ENCODE measurements at regions not wholly inside any gene's neighbourhood (a gene's known extent, or its start where the extent isn't known, plus 50 kb on each side); places are given as distances from the start of the nearest gene placed in this dataset.
"Not testable (repeated sequence)": the region's sequence is repeated elsewhere in the genome, so short reads cannot be mapped to it uniquely, and the experiment has no call there.

- peak overlapping the region in 1 of 2 donors; percentile 60 for H3K27ac Mint-ChIP-seq
- not testable (repeated sequence) for H3K36me3 Mint-ChIP-seq; ATAC-seq; H3K9me3 Mint-ChIP-seq; DNase-seq (ENCODE audit: low spot score in 2 of 2)
Measured at GRCh38 chr18:5830902-5831301, 64.4 kb downstream of the TMEM200C start.

- no peaks in the 10 kb centered on the region for H3K36me3 Mint-ChIP-seq
- H3K9me3 Mint-ChIP-seq = no peaks in the 10 kb centered on the region
- DNase-seq (ENCODE audit: low spot score in 2 of 2) = no peak
- H3K27ac Mint-ChIP-seq = no peak overlapping the region
- ATAC-seq = no peak
Measured at GRCh38 chr18:5828913-5829312, 66.4 kb downstream of the TMEM200C start.

- DNase-seq (ENCODE audit: low spot score in 2 of 2) (no peak), ATAC-seq (no peak)
- no peak overlapping the region for H3K27ac Mint-ChIP-seq
- H3K9me3 Mint-ChIP-seq = no peaks in the 10 kb centered on the region
- H3K36me3 Mint-ChIP-seq = no peaks in the 10 kb centered on the region
Measured at GRCh38 chr18:5825663-5826062, 69.7 kb downstream of the TMEM200C start.

GRCh38 chr18:5824370-5824984 lies 70.8 kb downstream of the TMEM200C start:
- Mint-ChIP-seq H3K36me3 (no peaks in the 10 kb centered on the region), H3K9me3 (no peaks in the 10 kb centered on the region), H3K27ac (no peak overlapping the region)
- no peak for ATAC-seq
- no peak for DNase-seq (ENCODE audit: low spot score in 2 of 2)

GRCh38 chr18:5817816-5818215 lies 77.5 kb downstream of the TMEM200C start:
- ATAC-seq = no peak
- no peaks in the 10 kb centered on the region for H3K9me3 Mint-ChIP-seq

GRCh38 chr18:5806860-5807259 lies 88.5 kb downstream of the TMEM200C start:
- Mint-ChIP-seq H3K36me3 (peaks cover 22% of the 10 kb centered on the region in 2 donors), H3K27ac (no peak overlapping the region), H3K9me3 (peaks cover 19 to 25% of the 10 kb centered on the region in 2 donors)
- ATAC-seq (no peak), DNase-seq (ENCODE audit: low spot score in 2 of 2) (no peak)

More at GRCh38 chr18:5817816-5818215, 77.5 kb downstream of the TMEM200C start:
- no peak for DNase-seq (ENCODE audit: low spot score in 2 of 2)
- Mint-ChIP-seq H3K36me3 (no peaks in the 10 kb centered on the region), H3K27ac (no peak overlapping the region)

GRCh38 chr18:5787936-5788335 lies 107.4 kb downstream of the TMEM200C start:
- DNase-seq (ENCODE audit: low spot score in 2 of 2) = no peak
- H3K27ac Mint-ChIP-seq = peak overlapping the region in 1 of 2 donors; percentile 50
- H3K36me3 Mint-ChIP-seq = peaks cover 0 to 5% of the 10 kb centered on the region in 2 donors
- H3K9me3 Mint-ChIP-seq = peaks cover 6 to 11% of the 10 kb centered on the region in 2 donors
- ATAC-seq = no peak

- no peak for DNase-seq (ENCODE audit: low spot score in 2 of 2)
- no peak overlapping the region for H3K27ac Mint-ChIP-seq
- peaks cover 0 to 5% of the 10 kb centered on the region in 2 donors for H3K9me3 Mint-ChIP-seq
- ATAC-seq = no peak
- no peaks in the 10 kb centered on the region for H3K36me3 Mint-ChIP-seq
Measured at GRCh38 chr18:5779922-5780321, 115.4 kb downstream of the TMEM200C start.

- DNase-seq (ENCODE audit: low spot score in 2 of 2) (no peak), ATAC-seq (no peak)
- Mint-ChIP-seq H3K27ac (no peak overlapping the region), H3K9me3 (no peaks in the 10 kb centered on the region), H3K36me3 (no peaks in the 10 kb centered on the region)
Measured at GRCh38 chr18:5772306-5773105, 122.8 kb downstream of the TMEM200C start.

- Mint-ChIP-seq H3K9me3 (no peaks in the 10 kb centered on the region), H3K27ac (no peak overlapping the region), H3K36me3 (no peaks in the 10 kb centered on the region)
- no peak for DNase-seq (ENCODE audit: low spot score in 2 of 2)
- ATAC-seq = no peak
Measured at GRCh38 chr18:5771343-5771742, 124.0 kb downstream of the TMEM200C start.

- Mint-ChIP-seq H3K9me3 (no peaks in the 10 kb centered on the region), H3K27ac (no peak overlapping the region), H3K36me3 (no peaks in the 10 kb centered on the region)
- no peak for ATAC-seq
- DNase-seq (ENCODE audit: low spot score in 2 of 2) = no peak
Measured at GRCh38 chr18:5770176-5770575, 125.1 kb downstream of the TMEM200C start.

- DNase-seq (ENCODE audit: low spot score in 2 of 2) (no peak), ATAC-seq (no peak)
- H3K9me3 Mint-ChIP-seq = peaks cover 0 to 5% of the 10 kb centered on the region in 2 donors
- H3K36me3 Mint-ChIP-seq = no peaks in the 10 kb centered on the region
- no peak overlapping the region for H3K27ac Mint-ChIP-seq
Measured at GRCh38 chr18:5768454-5768853, 126.9 kb downstream of the TMEM200C start.

- ATAC-seq (no peak), DNase-seq (ENCODE audit: low spot score in 2 of 2) (no peak)
- no peak overlapping the region for H3K27ac Mint-ChIP-seq
- H3K36me3 Mint-ChIP-seq = no peaks in the 10 kb centered on the region
- peaks cover 0 to 8% of the 10 kb centered on the region in 2 donors for H3K9me3 Mint-ChIP-seq
Measured at GRCh38 chr18:5759194-5759593, 136.1 kb downstream of the TMEM200C start.

GRCh38 chr18:5756823-5757222 lies 138.5 kb downstream of the TMEM200C start:
- Mint-ChIP-seq H3K27ac (no peak overlapping the region), H3K9me3 (peaks cover 0 to 3% of the 10 kb centered on the region in 2 donors), H3K36me3 (no peaks in the 10 kb centered on the region)
- DNase-seq (ENCODE audit: low spot score in 2 of 2) (no peak), ATAC-seq (no peak)

GRCh38 chr18:5747678-5748077 lies 147.6 kb downstream of the TMEM200C start:
- H3K36me3 Mint-ChIP-seq = no peaks in the 10 kb centered on the region
- H3K27ac Mint-ChIP-seq = no peak overlapping the region
- DNase-seq (ENCODE audit: low spot score in 2 of 2) = no peak
- ATAC-seq = no peak
- peaks cover 3 to 8% of the 10 kb centered on the region in 2 donors for H3K9me3 Mint-ChIP-seq

GRCh38 chr18:5746844-5747243 lies 148.5 kb downstream of the TMEM200C start:
- Mint-ChIP-seq H3K36me3 (no peaks in the 10 kb centered on the region), H3K9me3 (peaks cover 3 to 8% of the 10 kb centered on the region in 2 donors), H3K27ac (peak overlapping the region in 1 of 2 donors; percentile 3)
- DNase-seq (ENCODE audit: low spot score in 2 of 2) (no peak), ATAC-seq (peak in 1 of 2 donors; percentile 95)

- DNase-seq (ENCODE audit: low spot score in 2 of 2) (no peak), ATAC-seq (no peak)
- Mint-ChIP-seq H3K36me3 (no peaks in the 10 kb centered on the region), H3K27ac (no peak overlapping the region), H3K9me3 (peaks cover 3 to 8% of the 10 kb centered on the region in 2 donors)
Measured at GRCh38 chr18:5744659-5745058, 150.7 kb downstream of the TMEM200C start.

GRCh38 chr18:5738526-5738925 lies 156.8 kb downstream of the TMEM200C start:
- no peak for DNase-seq (ENCODE audit: low spot score in 2 of 2)
- no peak overlapping the region for H3K27ac Mint-ChIP-seq
- ATAC-seq = no peak
- no peaks in the 10 kb centered on the region for H3K9me3 Mint-ChIP-seq
- no peaks in the 10 kb centered on the region for H3K36me3 Mint-ChIP-seq
